Mesenteric fat pad (tissue), 1 donor: ENCODE measurements at regions not wholly inside any gene's neighbourhood (a gene's known extent, or its start where the extent isn't known, plus 50 kb on each side); places are given as distances from the start of the nearest gene placed in this dataset.
"Not testable (repeated sequence)": the region's sequence is repeated elsewhere in the genome, so short reads cannot be mapped to it uniquely, and the experiment has no call there.

Experiments
- DNase-seq: peaks from one replicate; pipeline ENCODE4 v3.0.0-alpha.2; 2020; ENCODE audit warnings: low spot score
- donor health status: DM: yes; HTN: yes; CAD: no.

DNA sequence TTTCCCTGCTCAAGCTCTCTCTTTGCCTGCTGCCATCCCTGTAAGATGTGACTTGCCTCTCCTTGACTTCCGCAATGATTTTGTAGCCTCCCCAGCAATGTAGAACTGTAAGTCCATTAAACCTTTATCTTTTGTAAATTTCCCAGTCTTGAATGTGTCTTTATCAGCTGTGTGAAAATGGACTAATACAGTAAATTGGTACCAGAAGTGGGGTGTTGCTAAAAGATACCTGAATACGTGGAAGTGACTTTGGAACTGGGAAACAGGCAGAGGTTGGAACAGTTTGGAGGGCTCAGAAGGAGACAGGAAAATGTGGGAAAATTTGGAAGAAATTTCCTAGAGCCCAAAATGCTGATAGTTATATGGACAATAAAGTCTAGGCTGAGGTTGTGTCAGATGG lies 184.6 kb upstream of the EEF2KMT start:
- DNase-seq, result not testable (repeated sequence)

DNA sequence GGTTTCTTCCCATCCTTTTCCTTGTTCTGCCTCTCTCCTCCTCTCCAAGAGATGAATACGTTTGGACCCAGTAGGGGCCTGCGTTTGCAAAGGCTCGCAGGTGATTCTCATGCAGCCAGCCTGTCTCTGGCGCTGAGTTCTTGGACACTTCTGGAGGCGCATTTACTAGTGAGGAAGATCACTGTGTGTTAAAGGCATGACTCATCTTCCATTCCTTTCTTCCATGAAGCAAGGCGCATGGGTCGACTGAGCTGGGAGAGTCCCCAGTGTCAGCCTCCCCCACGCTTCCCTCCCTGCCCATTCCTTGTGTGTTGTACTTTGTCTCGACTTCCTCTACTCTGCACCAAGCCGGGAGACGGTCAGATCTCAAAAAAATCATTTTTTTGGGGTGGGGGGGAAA lies 159.9 kb upstream of the EEF2KMT start:
- DNase-seq, result no peak

- DNase-seq, result no peak
Measured at GRCh38 chr16:5252791-5253190, 155.2 kb upstream of the EEF2KMT start.

DNA sequence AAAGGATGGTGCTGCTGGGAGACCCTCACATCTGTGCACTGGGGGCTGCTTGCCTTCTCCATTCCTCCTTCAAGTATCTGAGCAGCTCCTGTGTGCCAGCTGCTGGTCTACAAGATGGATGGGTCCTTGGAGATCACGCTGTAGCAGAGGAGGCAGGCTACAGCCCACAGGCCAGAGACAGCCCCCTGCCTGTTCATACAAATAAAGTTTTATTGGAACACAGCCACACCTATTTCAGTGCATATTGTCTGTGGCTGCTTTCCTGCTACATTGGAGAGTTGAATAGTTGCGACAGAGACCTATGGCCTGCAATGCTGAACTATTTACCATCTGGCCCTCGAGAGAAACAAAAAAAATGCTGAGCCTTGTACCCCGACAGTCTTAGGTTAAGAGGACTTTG lies 149.8 kb upstream of the EEF2KMT start:
- not testable (repeated sequence) for DNase-seq

DNA sequence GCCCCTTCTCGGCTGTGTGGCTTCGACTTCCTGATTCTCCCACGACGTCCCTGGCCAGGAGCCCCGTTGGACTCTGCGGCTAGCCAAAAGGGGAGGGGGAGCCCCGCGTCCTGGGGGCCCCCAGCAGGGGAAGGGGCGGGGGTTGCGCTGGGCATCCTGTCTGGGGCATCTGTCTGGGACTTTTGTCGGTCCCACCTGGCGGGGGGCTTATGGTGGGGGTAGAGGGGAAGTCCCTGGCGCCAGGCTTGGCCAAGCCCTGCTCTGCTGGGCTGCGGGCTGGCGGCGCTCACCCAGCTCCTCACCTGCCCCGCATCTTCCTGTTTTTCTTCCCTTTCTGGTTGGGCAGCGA lies 142.7 kb upstream of the EEF2KMT start:
- peak; percentile 64 for DNase-seq

DNA sequence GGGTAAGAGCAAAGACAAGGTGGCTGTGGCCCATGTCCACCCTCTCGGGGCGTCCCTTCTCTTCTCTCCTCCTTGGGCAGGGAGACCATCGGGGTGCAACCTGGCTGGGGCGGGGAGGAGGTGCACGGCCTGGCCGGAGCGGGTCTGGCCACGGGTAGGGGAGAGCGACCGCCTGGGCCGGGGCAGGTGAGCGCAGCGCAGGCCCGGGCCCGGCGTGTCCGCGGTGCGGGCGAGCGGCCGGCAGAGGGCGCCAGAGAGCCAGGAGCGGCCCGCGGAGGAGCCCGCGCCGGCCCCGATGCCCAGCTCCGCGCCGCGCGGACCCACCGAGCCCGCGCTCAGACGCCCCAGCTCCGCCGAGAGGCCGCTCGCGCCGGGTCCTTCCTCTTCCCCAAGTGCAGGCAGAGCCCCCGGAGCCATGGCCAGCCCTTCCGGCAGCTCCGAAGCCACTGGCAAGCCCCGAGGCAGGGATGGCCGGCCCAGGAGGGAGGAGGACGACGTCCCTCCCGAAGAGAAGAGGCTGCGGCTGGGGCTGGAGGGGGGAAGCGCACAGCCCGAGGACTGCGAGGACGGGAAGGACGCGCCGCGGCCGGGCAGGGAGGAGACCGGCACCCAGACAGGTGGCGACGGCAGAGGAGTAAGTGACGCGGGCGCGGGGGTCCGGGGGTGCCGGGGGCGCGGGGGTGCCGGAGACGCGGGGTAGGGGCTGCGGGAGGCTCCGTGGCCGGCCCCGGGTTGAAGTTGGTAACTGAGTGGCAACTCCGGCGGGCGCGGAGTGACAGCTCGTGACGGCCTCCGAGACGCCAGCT lies 142.1 kb upstream of the EEF2KMT start:
- DNase-seq, result not testable (repeated sequence)

DNA sequence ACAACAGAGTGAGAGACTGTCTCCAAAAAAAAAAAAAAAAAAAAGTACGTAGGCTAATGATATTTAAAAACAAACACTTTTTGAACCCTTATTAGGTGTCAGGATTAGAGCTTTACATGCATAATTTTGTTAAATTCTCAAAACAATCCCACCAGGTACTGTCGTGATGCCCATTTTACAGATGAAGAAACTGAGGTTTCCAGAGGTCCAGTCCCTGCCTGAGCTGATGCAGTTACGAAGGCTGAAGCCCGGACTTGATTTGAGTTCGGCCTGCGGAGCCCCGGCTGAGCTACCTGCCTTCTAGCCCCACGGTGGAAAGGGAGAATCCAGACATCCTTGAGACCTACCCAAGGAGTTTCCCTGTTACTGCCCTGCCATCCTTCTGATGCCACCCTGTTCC lies 137.5 kb upstream of the EEF2KMT start:
- DNase-seq, result no peak

GRCh38 chr16:5234295-5235050 lies 136.9 kb upstream of the EEF2KMT start:
- DNase-seq, result no peak

GRCh38 chr16:5231246-5231759 lies 133.7 kb upstream of the EEF2KMT start:
- no peak for DNase-seq

DNA sequence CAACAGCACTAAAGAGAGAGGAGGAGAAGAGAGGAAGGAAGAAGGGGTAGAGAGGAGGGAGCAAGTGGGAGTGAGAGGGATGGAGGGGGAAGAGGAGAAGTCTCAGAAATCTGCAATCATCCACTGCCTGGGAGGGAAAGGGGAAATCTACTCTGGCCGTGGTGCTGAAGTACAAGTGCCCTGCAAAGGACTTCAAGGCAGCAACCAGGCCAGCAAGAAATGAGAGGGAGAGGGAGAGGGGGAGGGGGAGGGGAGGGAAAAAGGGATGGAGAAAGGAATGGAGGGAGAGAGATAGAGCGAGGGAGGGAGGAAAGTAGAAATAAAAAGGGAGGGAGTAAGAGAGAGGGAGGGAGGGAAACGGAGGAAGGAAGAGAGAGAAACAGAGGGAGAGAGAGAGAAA lies 130.8 kb upstream of the EEF2KMT start:
- DNase-seq, result no peak

DNA sequence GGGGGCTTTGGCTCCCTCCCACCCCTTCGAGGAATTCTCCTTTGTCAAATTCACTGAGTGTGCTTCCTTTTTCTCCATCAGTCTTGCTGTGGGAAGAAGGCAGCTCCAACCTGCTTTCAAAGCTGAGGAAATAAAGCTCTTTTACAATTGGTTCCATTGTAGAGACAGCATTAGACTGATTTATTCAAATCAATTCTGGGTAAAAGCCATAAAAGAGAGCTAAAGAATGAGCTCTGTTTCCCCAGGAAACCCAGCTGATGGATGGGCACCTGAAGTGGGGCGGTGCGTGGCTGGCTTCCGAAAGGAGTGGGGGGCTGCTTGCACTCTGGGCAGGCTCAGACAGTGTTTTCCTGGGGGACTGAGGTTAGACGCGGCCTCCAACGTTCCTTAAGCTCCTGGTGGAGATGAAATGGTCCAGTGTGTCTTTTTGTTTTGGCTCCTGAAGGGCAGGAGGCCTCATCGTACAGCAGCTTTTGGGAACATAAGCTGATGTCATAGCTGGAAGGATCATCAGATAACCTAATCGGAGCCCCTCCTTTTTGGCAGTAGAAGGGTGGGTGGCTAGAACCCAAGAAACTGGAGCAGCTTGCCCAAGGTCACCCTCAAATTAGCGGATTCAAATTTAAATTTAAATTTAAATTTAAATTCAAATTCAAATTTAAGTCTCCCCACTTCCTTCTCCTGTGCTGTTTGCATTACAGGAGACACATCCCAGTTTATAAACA lies 128.5 kb upstream of the EEF2KMT start:
- DNase-seq, result peak; percentile 28

- no peak for DNase-seq
Measured at GRCh38 chr16:5222761-5223160, 125.2 kb upstream of the EEF2KMT start.

- DNase-seq, result peak; percentile 37
Measured at GRCh38 chr16:5221831-5222230, 124.2 kb upstream of the EEF2KMT start.

DNA sequence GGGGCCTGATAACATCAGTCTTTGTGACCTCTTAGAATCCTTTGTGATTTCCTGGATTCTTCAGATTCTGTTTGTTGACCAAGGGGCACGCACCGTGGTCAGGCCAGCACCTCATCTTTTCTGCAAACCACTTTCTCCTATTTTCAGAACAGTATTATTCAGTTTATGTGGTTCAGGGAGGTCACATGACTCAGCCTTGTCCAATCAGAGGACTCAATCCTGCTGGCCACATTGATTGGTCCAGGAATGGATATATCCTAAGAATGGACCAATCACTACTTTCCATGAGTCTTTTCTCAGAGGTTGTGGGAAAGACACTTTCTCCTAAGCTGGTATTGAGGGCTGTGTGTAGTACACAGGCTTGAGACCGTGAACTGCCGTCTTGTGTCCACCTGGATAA lies 123.1 kb upstream of the EEF2KMT start:
- DNase-seq, result peak; percentile 22

- peak; percentile 41 for DNase-seq
Measured at GRCh38 chr16:5216441-5217080, 119.0 kb upstream of the EEF2KMT start.

- no peak for DNase-seq
Measured at GRCh38 chr16:5215901-5216300, 118.3 kb upstream of the EEF2KMT start.

GRCh38 chr16:5214466-5214865 lies 116.9 kb upstream of the EEF2KMT start:
- no peak for DNase-seq

DNA sequence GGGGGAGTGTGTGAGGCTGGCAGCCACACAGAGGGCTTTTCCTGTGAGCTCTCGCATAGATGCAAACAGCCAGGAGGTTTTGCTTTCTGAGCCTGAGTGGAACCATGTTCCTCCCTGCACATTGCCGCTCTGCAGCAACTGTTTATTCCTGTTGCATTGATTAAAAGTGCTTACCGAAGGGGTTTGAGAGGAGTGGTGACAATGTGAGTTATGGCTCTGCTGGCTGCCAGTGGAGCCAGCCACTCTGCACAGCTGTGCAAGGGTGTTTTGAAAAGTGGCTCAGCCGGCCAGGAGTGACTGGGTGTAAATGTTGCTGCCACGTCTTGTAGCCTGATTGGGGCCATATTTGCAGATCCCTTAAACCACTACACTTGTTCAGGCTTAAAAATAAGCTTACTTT lies 114.9 kb upstream of the EEF2KMT start:
- peak; percentile 2 for DNase-seq

GRCh38 chr16:5207862-5208498 lies 110.4 kb upstream of the EEF2KMT start:
- DNase-seq, result not testable (repeated sequence)

GRCh38 chr16:5207001-5207523 lies 109.5 kb upstream of the EEF2KMT start:
- peak; percentile 51 for DNase-seq
